Gastroesophageal sphincter (tissue), 4 donors: ENCODE measurements at regions not wholly inside any gene's neighbourhood (a gene's known extent, or its start where the extent isn't known, plus 50 kb on each side); places are given as distances from the start of the nearest gene placed in this dataset.

ENCODE experiments used
- ATAC-seq: fragments of 150-250 bp; one replicate; pipeline ENCODE4 v1.9.1; 2016; ENCODE audit warnings: mild to moderate bottlenecking, moderate library complexity
- H3K27ac ChIP-seq, 4 donors: fragments of 200-600 bp; sonication (generic) in 3 of 4; 1 replicate in 3 of 4; 2 replicates in 1 of 4; pipeline ENCODE4 v1.5.1; 2016 to 2019
- H3K27me3 ChIP-seq: fragments of 200-600 bp; sonication (generic); one replicate; pipeline ENCODE4 v1.5.1; 2019
- H3K36me3 ChIP-seq, 2 donors: fragments of 200-600 bp; sonication (generic); one replicate each; pipeline ENCODE4 v1.5.1; 2019; ENCODE audit warnings: control low read depth in 1 of 2
- H3K4me1 ChIP-seq, 3 donors: fragments of 200-600 bp; sonication (generic); 1 replicate in 2 of 3; 2 replicates in 1 of 3; pipeline ENCODE4 v1.5.1; 2016 to 2019; ENCODE audit warnings: control low read depth in 2 of 3
- H3K4me3 ChIP-seq, 2 donors: fragments of 200-600 bp; sonication (generic); one replicate each; pipeline ENCODE4 v1.5.1; 2019; ENCODE audit warnings: mild to moderate bottlenecking in 1 of 2, moderate library complexity in 1 of 2
- H3K9me3 ChIP-seq, 3 donors: fragments of 200-600 bp; sonication (generic); one replicate each; pipeline ENCODE4 v1.5.1; 2017 to 2019; ENCODE audit warnings: control low read depth in 2 of 3
- EP300 ChIP-seq: sonication (generic); formaldehyde crosslinking; IDR thresholded peaks from one replicate; pipeline ENCODE4 v1.6.1; 2017; ENCODE audit warnings: antibody characterized with exemption, mild to moderate bottlenecking
- POLR2A ChIP-seq, 2 donors: fragments of 450-650 bp; IDR thresholded peaks; one replicate each; pipeline ENCODE4 v1.6.1; 2017; ENCODE audit warnings: antibody characterized with exemption in 2 of 2, mild to moderate bottlenecking in 2 of 2, moderate library complexity in 1 of 2
- POLR2AphosphoS5 ChIP-seq: sonication (generic); formaldehyde crosslinking; IDR thresholded peaks from one replicate; pipeline ENCODE4 v1.6.1; 2017; ENCODE audit warnings: antibody characterized with exemption
- WGBS, 2 donors: methylation state at CpG; one replicate each; pipeline ENCODE4 v1.1.5; 2018; ENCODE audit warnings: low coverage in 1 of 2; 5-methylcytosine and 5-hydroxymethylcytosine counted together
- TF ChIP-seq, protein P1 (sequence below), 4 experiments: fragments of 200-600 bp in 2 of 4; fragments of 450-650 bp in 2 of 4; sonication (generic) in 1 of 4; IDR thresholded peaks; one replicate each; pipeline ENCODE4 v1.5.1; 2017 to 2019; ENCODE audit warnings: antibody characterized with exemption in 4 of 4, mild to moderate bottlenecking in 2 of 4, moderate library complexity in 2 of 4

DNA sequence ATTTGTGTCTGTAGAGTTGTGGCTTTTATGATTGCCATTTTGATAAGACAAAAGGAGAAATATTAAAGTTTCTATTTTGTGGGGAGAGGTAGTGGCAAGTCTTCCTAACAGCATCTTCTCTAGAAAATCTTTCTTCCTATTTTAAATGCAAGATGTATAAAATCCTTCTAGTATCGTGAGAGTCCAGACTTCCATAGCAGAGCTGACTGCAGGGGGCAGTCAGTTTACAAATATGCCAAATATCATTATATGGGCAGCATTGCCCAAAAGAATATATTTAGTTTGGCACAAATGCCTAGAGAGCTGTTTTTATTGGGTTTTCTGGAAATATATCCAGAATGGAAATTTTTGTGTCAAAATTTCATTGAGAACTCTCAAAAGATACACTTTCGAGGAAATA, 82.1 kb upstream of the ALDH1A1 start:
- no peak overlapping the region for H3K27ac ChIP-seq
- TF ChIP-seq EP300 (no peak), POLR2A (IDR thresholded peaks at IDR 0.05) (no peak), POLR2AphosphoS5 (no peak)
- TF ChIP-seq, protein P1, sequence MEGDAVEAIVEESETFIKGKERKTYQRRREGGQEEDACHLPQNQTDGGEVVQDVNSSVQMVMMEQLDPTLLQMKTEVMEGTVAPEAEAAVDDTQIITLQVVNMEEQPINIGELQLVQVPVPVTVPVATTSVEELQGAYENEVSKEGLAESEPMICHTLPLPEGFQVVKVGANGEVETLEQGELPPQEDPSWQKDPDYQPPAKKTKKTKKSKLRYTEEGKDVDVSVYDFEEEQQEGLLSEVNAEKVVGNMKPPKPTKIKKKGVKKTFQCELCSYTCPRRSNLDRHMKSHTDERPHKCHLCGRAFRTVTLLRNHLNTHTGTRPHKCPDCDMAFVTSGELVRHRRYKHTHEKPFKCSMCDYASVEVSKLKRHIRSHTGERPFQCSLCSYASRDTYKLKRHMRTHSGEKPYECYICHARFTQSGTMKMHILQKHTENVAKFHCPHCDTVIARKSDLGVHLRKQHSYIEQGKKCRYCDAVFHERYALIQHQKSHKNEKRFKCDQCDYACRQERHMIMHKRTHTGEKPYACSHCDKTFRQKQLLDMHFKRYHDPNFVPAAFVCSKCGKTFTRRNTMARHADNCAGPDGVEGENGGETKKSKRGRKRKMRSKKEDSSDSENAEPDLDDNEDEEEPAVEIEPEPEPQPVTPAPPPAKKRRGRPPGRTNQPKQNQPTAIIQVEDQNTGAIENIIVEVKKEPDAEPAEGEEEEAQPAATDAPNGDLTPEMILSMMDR (IDR thresholded peaks at IDR 0.05), result no peak
- no peaks in the 10 kb centered on the region for H3K36me3 ChIP-seq
- H3K9me3 ChIP-seq, result no peaks in the 10 kb centered on the region
- H3K27me3 ChIP-seq, result no peaks in the 10 kb centered on the region
- H3K4me1 ChIP-seq, result peaks cover 20 to 41% (median 20%) of the 10 kb centered on the region in 3 donors
- no peak for ATAC-seq
- H3K4me3 ChIP-seq, result no peak overlapping the region
- 74 to 80% methylated on average over 1 to 2 of the region's 2 CpGs for WGBS, 2 donors

DNA sequence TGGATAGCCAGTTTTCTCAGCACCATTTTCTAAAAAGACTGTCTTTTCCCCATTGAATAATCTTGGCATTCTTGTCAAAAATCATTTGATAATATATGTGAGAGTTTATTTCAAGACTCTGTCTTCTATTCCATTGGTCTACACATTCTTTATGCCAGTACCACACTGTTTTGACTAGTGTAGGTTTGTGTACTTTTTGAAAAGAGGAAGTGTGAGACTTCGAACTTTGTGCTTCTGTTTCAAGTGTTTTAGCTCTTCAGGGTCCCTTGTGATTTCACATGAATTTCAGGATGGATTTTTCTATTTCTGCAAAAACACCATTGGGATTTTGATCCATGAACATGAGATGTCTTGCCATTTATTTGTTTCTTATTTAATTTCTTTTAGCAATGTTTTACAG, 78.5 kb upstream of the ALDH1A1 start:
- Histone ChIP-seq H3K9me3 (no peaks in the 10 kb centered on the region), H3K4me3 (no peak overlapping the region), H3K27me3 (no peaks in the 10 kb centered on the region), H3K36me3 (no peaks in the 10 kb centered on the region), H3K4me1 (peaks cover 0 to 6% (median 0%) of the 10 kb centered on the region in 3 donors), H3K27ac (no peak overlapping the region)
- TF ChIP-seq EP300 (no peak), POLR2A (IDR thresholded peaks at IDR 0.05) (no peak), POLR2AphosphoS5 (no peak)
- TF ChIP-seq, protein P1 (IDR thresholded peaks at IDR 0.05), result no peak
- WGBS, 2 donors, result 77 to 83% methylated on average over 1 of the region's 1 CpG
- no peak for ATAC-seq

DNA sequence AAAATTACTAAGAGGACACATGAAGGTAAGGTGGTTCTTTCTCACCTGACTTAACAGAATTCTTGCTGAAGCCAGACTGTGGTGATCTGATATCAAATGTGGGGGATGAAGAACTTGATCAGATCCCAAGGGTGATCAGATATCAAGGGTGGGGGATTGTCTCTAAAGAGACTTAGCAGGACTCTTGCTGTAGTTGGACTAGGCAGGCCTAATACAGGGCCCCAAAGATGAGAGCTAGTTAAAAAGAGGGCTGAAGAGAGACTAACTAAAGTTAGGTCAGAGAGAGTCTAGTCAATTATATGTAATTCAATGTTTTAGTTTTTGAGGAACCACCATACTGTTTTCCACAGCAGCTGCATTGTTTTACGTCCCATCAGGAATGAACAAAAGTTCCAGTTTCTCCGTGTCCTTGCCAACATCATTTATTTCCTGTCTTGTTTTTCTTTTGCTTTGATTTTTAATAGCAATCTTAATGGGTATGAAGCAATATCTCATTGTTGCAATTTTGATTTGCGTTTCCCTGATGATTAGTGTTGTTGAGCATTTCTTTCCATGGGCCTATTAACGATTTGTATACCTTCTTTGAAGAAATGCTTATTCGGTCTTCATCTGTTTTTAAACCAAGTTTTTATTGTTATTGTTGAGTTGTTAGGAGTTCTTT, 77.6 kb upstream of the ALDH1A1 start:
- Histone ChIP-seq H3K27ac (peak overlapping the region in 1 of 4 donors; percentile 30), H3K4me3 (no peak overlapping the region), H3K36me3 (no peaks in the 10 kb centered on the region), H3K4me1 (peaks cover 0 to 3% (median 0%) of the 10 kb centered on the region in 3 donors), H3K27me3 (no peaks in the 10 kb centered on the region), H3K9me3 (no peaks in the 10 kb centered on the region)
- TF ChIP-seq EP300 (no peak), POLR2AphosphoS5 (peak; percentile 32), POLR2A (IDR thresholded peaks at IDR 0.05) (no peak)
- TF ChIP-seq, protein P1 (IDR thresholded peaks at IDR 0.05), result no peak
- no peak for ATAC-seq
- 48 to 71% methylated on average over 4 to 5 of the region's 5 CpGs for WGBS, 2 donors

DNA sequence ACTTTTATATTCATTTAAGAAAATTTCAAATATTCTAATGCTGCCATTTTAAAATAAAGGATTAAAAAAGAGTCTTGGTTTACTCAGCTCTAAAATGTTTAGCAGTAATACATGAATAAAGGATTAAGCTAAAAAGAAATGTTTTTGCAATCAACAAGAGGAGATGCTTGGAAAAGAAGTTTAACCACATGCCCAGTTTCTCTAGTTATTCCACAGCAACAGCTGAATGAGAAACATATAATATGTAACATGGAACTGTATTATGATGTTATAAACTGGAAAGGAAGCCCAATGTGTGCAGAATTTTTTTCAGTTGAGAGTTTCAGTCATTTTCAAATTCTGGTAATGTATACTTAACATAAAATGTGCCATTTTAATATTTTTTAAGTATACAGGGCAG, 76.5 kb upstream of the ALDH1A1 start:
- H3K27ac ChIP-seq, result no peak overlapping the region
- no peaks in the 10 kb centered on the region for H3K9me3 ChIP-seq
- no peak overlapping the region for H3K4me3 ChIP-seq
- no peak for ATAC-seq
- H3K27me3 ChIP-seq, result no peaks in the 10 kb centered on the region
- peaks cover 0 to 3% (median 0%) of the 10 kb centered on the region in 3 donors for H3K4me1 ChIP-seq
- TF ChIP-seq EP300 (no peak), POLR2A (IDR thresholded peaks at IDR 0.05) (no peak), POLR2AphosphoS5 (no peak)
- TF ChIP-seq, protein P1 (IDR thresholded peaks at IDR 0.05), result no peak
- no peaks in the 10 kb centered on the region for H3K36me3 ChIP-seq

DNA sequence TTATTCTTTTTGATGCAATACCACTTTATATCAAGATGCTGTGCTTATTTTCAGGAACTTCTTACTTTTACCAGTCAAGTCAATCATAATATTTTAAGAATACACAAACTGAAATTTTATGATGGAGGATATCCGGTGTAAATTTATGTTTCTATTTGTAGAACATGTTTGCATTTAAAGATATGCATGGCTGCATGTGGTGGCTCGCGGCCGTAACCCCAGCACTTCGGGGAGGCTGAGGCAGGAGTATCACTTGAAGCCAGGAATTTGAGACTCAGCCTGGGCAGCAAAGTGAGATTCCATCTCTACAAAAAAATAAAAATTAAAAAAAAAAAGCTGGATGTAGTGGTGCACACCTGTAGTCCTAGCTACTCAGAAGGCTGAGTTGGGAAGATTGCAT, 73.5 kb upstream of the ALDH1A1 start:
- Histone ChIP-seq H3K4me1 (peaks cover 0 to 25% (median 0%) of the 10 kb centered on the region in 3 donors), H3K9me3 (no peaks in the 10 kb centered on the region), H3K36me3 (no peaks in the 10 kb centered on the region), H3K4me3 (no peak overlapping the region), H3K27ac (no peak overlapping the region), H3K27me3 (no peaks in the 10 kb centered on the region)
- TF ChIP-seq EP300 (no peak), POLR2AphosphoS5 (no peak), POLR2A (IDR thresholded peaks at IDR 0.05) (no peak)
- TF ChIP-seq, protein P1 (IDR thresholded peaks at IDR 0.05), result no peak
- WGBS, 2 donors, result 91 to 100% methylated on average over 3 to 5 of the region's 5 CpGs
- ATAC-seq, result no peak
